ENCODE measurements at regions not wholly inside any gene's neighbourhood (a gene's known extent, or its start where the extent isn't known, plus 50 kb on each side); places are given as distances from the start of the nearest gene placed in this dataset.

- peak; percentile 97 for TF ChIP-seq CTCF (IDR thresholded peaks at IDR 0.05; ENCODE audit: unreplicated experiment)
- Mint-ChIP-seq H3K9me3 (ENCODE audit: unreplicated experiment) (peaks cover 7% of the 10 kb centered on the region), H3K4me1 (ENCODE audit: insufficient read depth, unreplicated experiment) (peaks cover 4% of the 10 kb centered on the region), H3K27ac (ENCODE audit: low read depth, unreplicated experiment) (no peak overlapping the region), H3K27me3 (ENCODE audit: insufficient read depth, unreplicated experiment) (no peaks in the 10 kb centered on the region), H3K4me3 (ENCODE audit: unreplicated experiment) (no peak overlapping the region), H3K36me3 (ENCODE audit: insufficient read depth, unreplicated experiment) (no peaks in the 10 kb centered on the region)
- BruUV-seq (replicated peaks), result no TSS peak
- ChIA-PET CTCF (interaction anchor here (0.6 to 4.9 kb wide), 17 partner anchors 8 to 1382 kb away, joined by 3 to 51 read pairs (median 4); no protein-coding TSS in a partner anchor), POLR2A (interaction anchor here (0.5 to 0.6 kb wide), 2 partner anchors 1091 to 1373 kb away, joined by 3 read pairs; no protein-coding TSS in a partner anchor)
- intact Hi-C loops (cut with micrococcal nuclease), result loop anchor here (1.0 to 10.0 kb wide), 7 partner anchors 74 to 1414 kb away; no protein-coding TSS in a partner anchor
- DNase-seq (ENCODE audit: unreplicated experiment), result peak; percentile 73
These were observed 75.7 kb upstream of the KIF26B start for GRCh38 chr1:245079021-245079609.

- Mint-ChIP-seq H3K27me3 (ENCODE audit: insufficient read depth, unreplicated experiment) (no peaks in the 10 kb centered on the region), H3K36me3 (ENCODE audit: insufficient read depth, unreplicated experiment) (peaks cover 16% of the 10 kb centered on the region), H3K4me1 (ENCODE audit: insufficient read depth, unreplicated experiment) (peaks cover 10% of the 10 kb centered on the region), H3K9me3 (ENCODE audit: unreplicated experiment) (peaks cover 7% of the 10 kb centered on the region), H3K4me3 (ENCODE audit: unreplicated experiment) (no peak overlapping the region), H3K27ac (ENCODE audit: low read depth, unreplicated experiment) (no peak overlapping the region)
- POLR2A ChIA-PET, result interaction anchor here (0.7 to 1.9 kb wide), 3 partner anchors 9 to 1415 kb away, joined by 3 to 5 read pairs (median 3); no protein-coding TSS in a partner anchor
- TF ChIP-seq CTCF (IDR thresholded peaks at IDR 0.05; ENCODE audit: unreplicated experiment), result no peak
- CTCF ChIA-PET, result interaction anchor here (0.6 to 2.3 kb wide), 2 partner anchors 78 to 962 kb away, joined by 3 to 9 read pairs; no protein-coding TSS in a partner anchor
- intact Hi-C loops (cut with micrococcal nuclease), result loop anchor here (5.0 to 10.0 kb wide), 2 partner anchors 640 to 1377 kb away; no protein-coding TSS in a partner anchor
- no TSS peak for BruUV-seq (replicated peaks)
- no peak for DNase-seq (ENCODE audit: unreplicated experiment)
These were observed 79.9 kb upstream of the KIF26B start for GRCh38 chr1:245074898-245075297.

DNA sequence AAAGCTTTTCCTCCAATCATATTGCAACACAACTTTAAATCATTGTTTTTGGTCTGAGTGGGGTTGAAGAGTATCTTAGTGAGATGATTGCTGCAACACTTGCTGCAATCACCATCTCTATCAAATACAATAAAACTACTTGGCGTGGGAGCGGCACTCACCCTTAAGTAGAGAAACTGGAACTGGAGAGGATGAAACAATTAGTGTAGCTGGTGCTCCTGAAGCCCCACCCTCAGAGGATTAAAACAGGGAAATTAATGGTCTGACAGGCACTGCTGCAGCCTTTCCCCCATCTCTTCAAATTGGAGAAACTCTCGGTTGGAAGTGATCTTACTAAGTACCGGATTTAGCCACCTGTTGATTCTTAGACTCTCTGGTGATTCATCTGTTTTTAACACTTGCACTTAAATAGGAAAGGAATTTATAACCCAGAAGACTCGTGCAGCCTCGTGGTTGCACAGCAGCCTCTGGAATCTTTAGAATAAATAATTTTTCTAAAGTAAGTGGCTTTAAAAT lies 80.5 kb upstream of the KIF26B start:
- no peak for TF ChIP-seq CTCF (IDR thresholded peaks at IDR 0.05; ENCODE audit: unreplicated experiment)
- H3K27me3 Mint-ChIP-seq (ENCODE audit: insufficient read depth, unreplicated experiment), result no peaks in the 10 kb centered on the region
- H3K4me1 Mint-ChIP-seq (ENCODE audit: insufficient read depth, unreplicated experiment), result peaks cover 10% of the 10 kb centered on the region
- no peak overlapping the region for H3K4me3 Mint-ChIP-seq (ENCODE audit: unreplicated experiment)
- intact Hi-C loops (cut with micrococcal nuclease), result loop anchor here (10.0 kb wide), 1 partner anchor 641 kb away; no protein-coding TSS in a partner anchor
- H3K36me3 Mint-ChIP-seq (ENCODE audit: insufficient read depth, unreplicated experiment), result peaks cover 16% of the 10 kb centered on the region
- no peak overlapping the region for H3K27ac Mint-ChIP-seq (ENCODE audit: low read depth, unreplicated experiment)
- peak; percentile 49 for DNase-seq (ENCODE audit: unreplicated experiment)
- peaks cover 7% of the 10 kb centered on the region for H3K9me3 Mint-ChIP-seq (ENCODE audit: unreplicated experiment)
- ChIA-PET CTCF (interaction anchor here (0.6 to 2.3 kb wide), 7 partner anchors 13 to 1237 kb away, joined by 3 to 13 read pairs (median 3); no protein-coding TSS in a partner anchor), POLR2A (interaction anchor here (0.6 to 1.9 kb wide), 4 partner anchors 10 to 83 kb away, joined by 3 to 5 read pairs (median 4); no protein-coding TSS in a partner anchor)
- BruUV-seq (replicated peaks), result no TSS peak

Measured in MCF 10A (cell line).